Vagina (tissue), 2 donors: ENCODE measurements at regions not wholly inside any gene's neighbourhood (a gene's known extent, or its start where the extent isn't known, plus 50 kb on each side); places are given as distances from the start of the nearest gene placed in this dataset.
A peak's percentile ranks its signal among the peaks of the same experiment; 100 is the strongest.

Source experiments
- DNase-seq, 2 donors: peaks; one replicate each; pipeline ENCODE4 v3.0.0-alpha.2; 2017; ENCODE audit errors: extremely low spot score in 2 of 2
- H3K27ac ChIP-seq: fragments of 200-600 bp; sonication (generic); one replicate; pipeline ENCODE4 v1.5.1; 2019
- H3K27me3 ChIP-seq: fragments of 200-600 bp; sonication (generic); one replicate; pipeline ENCODE4 v1.5.1; 2019
- H3K36me3 ChIP-seq, 2 donors: fragments of 200-600 bp; sonication (generic); one replicate each; pipeline ENCODE4 v1.5.1; 2017 to 2019
- H3K4me1 ChIP-seq: fragments of 200-600 bp; sonication (generic); one replicate; pipeline ENCODE4 v1.5.1; 2019
- H3K4me3 ChIP-seq, 2 donors: fragments of 200-600 bp; sonication (generic); 1 replicate in 1 of 2; 2 replicates in 1 of 2; pipeline ENCODE4 v1.5.1; 2016 to 2019
- H3K9me3 ChIP-seq: fragments of 200-600 bp; sonication (generic); one replicate; pipeline ENCODE4 v1.5.1; 2019
- CTCF ChIP-seq, 3 experiments: fragments of 450-650 bp in 2 of 3; fragments of 200-600 bp in 1 of 3; sonication (generic) in 1 of 3; IDR thresholded peaks; one replicate each; pipeline ENCODE4 v1.5.1; 2017 to 2019; ENCODE audit warnings: antibody characterized with exemption in 3 of 3, mild to moderate bottlenecking in 2 of 3, moderate library complexity in 2 of 3
- POLR2A ChIP-seq, 2 donors: fragments of 450-650 bp; IDR thresholded peaks; one replicate each; pipeline ENCODE4 v1.6.1; 2017; ENCODE audit warnings: antibody characterized with exemption in 2 of 2, mild to moderate bottlenecking in 2 of 2, moderate library complexity in 2 of 2
- POLR2AphosphoS5 ChIP-seq, 2 donors: sonication (generic); formaldehyde crosslinking; IDR thresholded peaks; one replicate each; pipeline ENCODE4 v1.9.0; 2017; ENCODE audit warnings: antibody characterized with exemption in 2 of 2, mild to moderate bottlenecking in 2 of 2, low read depth in 1 of 2; ENCODE audit not compliant: insufficient read depth in 1 of 2
- intact Hi-C: fragments of 100-400 bp; cut with DNase I; formaldehyde crosslinking; loops from one replicate; pipeline ENCODE4 v1.15.1; 2023

- H3K27me3 ChIP-seq, result no peaks in the 10 kb centered on the region
- H3K36me3 ChIP-seq, result no peaks in the 10 kb centered on the region
- H3K9me3 ChIP-seq, result no peaks in the 10 kb centered on the region
- no peak overlapping the region for H3K27ac ChIP-seq
- H3K4me3 ChIP-seq, result no peak overlapping the region
- no peak for TF ChIP-seq POLR2AphosphoS5 (IDR thresholded peaks at IDR 0.05; ENCODE audit: insufficient read depth in 1 of 2, low read depth in 1 of 2)
- no peak for TF ChIP-seq POLR2A (IDR thresholded peaks at IDR 0.05)
- TF ChIP-seq CTCF (IDR thresholded peaks at IDR 0.05), result no peak
- DNase-seq, result peak; percentile 64 to 70
- intact Hi-C loops, result no loop called here
- H3K4me1 ChIP-seq, result no peaks in the 10 kb centered on the region
Measured at GRCh38 chr5:2542821-2543220, 208.7 kb downstream of the IRX2 start.

- H3K4me1 ChIP-seq, result no peaks in the 10 kb centered on the region
- H3K27ac ChIP-seq, result no peak overlapping the region
- TF ChIP-seq POLR2AphosphoS5 (IDR thresholded peaks at IDR 0.05; ENCODE audit: insufficient read depth in 1 of 2, low read depth in 1 of 2) (no peak), CTCF (IDR thresholded peaks at IDR 0.05) (no peak), POLR2A (IDR thresholded peaks at IDR 0.05) (no peak)
- no peak for DNase-seq
- H3K4me3 ChIP-seq, result no peak overlapping the region
- no peaks in the 10 kb centered on the region for H3K36me3 ChIP-seq
- no peaks in the 10 kb centered on the region for H3K9me3 ChIP-seq
- intact Hi-C loops, result no loop called here
- no peaks in the 10 kb centered on the region for H3K27me3 ChIP-seq
Measured at GRCh38 chr5:2542026-2542425, 209.5 kb downstream of the IRX2 start.

DNA sequence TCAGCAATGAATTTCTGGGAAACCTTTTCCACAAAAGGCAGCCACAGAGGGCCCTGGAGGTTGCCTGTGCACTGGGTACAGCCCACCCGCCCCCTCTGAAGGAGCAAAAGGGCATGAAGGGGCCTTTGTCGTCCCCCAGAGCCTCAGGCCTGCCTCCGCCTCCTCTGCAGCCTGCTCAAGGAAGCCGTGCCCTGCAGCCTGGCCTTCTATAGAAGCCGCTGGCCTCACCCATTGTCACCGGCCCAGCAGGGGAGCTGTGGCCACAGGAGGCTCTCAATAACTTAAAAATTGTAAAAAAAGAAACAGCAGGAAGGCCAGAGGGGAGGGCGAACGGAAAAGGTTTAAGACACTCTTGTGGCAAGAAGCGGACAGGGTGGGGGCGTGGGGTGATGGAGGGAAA is 213.3 kb downstream of the IRX2 start:
- Histone ChIP-seq H3K36me3 (no peaks in the 10 kb centered on the region), H3K9me3 (no peaks in the 10 kb centered on the region), H3K27me3 (no peaks in the 10 kb centered on the region), H3K4me1 (no peaks in the 10 kb centered on the region), H3K4me3 (no peak overlapping the region), H3K27ac (no peak overlapping the region)
- TF ChIP-seq CTCF (IDR thresholded peaks at IDR 0.05) (no peak), POLR2AphosphoS5 (IDR thresholded peaks at IDR 0.05; ENCODE audit: insufficient read depth in 1 of 2, low read depth in 1 of 2) (no peak), POLR2A (IDR thresholded peaks at IDR 0.05) (no peak)
- DNase-seq, result no peak
- intact Hi-C loops, result no loop called here

DNA sequence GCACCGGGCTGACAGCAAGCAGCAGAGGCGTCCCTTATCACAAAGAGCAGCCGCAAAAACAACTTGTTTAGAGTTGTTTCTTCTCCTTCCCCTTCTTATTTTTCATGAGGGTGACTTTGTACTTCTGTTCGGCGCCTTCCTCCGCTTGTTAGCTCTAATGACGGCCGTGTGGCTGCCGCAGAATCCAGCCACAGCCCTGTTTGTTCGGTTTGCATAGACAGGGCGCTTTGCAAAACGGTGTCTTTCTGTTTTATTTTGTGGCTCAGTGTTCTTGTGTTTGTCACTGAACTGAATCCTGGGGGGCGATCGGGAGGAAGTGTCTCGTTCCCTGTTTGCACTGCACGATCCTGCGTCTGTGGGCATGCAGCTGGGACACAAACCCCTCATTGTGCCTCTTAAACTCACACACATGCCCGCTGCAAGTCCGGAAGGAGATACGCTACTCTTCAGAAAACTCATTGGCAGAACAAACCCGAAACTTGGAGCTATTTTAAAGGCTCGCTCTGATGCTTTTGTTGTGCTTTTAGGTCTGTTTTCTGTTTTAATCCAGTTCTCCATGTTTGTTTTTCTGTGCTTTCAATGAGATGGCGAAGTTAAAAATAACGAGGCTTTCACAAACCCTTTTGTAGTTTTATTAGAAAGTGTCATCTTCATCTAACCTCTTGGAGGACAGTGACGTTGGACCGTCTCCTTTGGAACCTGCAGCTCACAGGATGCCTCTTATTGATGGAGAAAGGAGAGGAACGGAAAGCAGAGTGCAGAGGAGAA is 213.9 kb downstream of the IRX2 start:
- Histone ChIP-seq H3K4me3 (no peak overlapping the region), H3K36me3 (no peaks in the 10 kb centered on the region), H3K4me1 (no peaks in the 10 kb centered on the region), H3K9me3 (no peaks in the 10 kb centered on the region), H3K27me3 (no peaks in the 10 kb centered on the region), H3K27ac (no peak overlapping the region)
- intact Hi-C loops, result no loop called here
- TF ChIP-seq POLR2A (IDR thresholded peaks at IDR 0.05) (no peak), POLR2AphosphoS5 (IDR thresholded peaks at IDR 0.05; ENCODE audit: insufficient read depth in 1 of 2, low read depth in 1 of 2) (no peak)
- no peak for DNase-seq

- no peaks in the 10 kb centered on the region for H3K9me3 ChIP-seq
- DNase-seq, result no peak
- H3K27ac ChIP-seq, result no peak overlapping the region
- no peaks in the 10 kb centered on the region for H3K27me3 ChIP-seq
- H3K36me3 ChIP-seq, result no peaks in the 10 kb centered on the region
- TF ChIP-seq POLR2A (IDR thresholded peaks at IDR 0.05) (no peak), CTCF (IDR thresholded peaks at IDR 0.05) (no peak), POLR2AphosphoS5 (IDR thresholded peaks at IDR 0.05; ENCODE audit: insufficient read depth in 1 of 2, low read depth in 1 of 2) (no peak)
- intact Hi-C loops, result no loop called here
- H3K4me3 ChIP-seq, result no peak overlapping the region
- H3K4me1 ChIP-seq, result no peaks in the 10 kb centered on the region
Measured at GRCh38 chr5:2536632-2537377, 214.7 kb downstream of the IRX2 start.
